Spleen (tissue), 7 donors: ENCODE measurements at regions not wholly inside any gene's neighbourhood (a gene's known extent, or its start where the extent isn't known, plus 50 kb on each side); places are given as distances from the start of the nearest gene placed in this dataset.

ENCODE experiments used
- POLR2AphosphoS5 ChIP-seq, 3 donors: sonication (generic); formaldehyde crosslinking; IDR thresholded peaks; one replicate each; pipeline ENCODE4 v1.5.1; 2017; ENCODE audit warnings: antibody characterized with exemption in 3 of 3
- TF ChIP-seq, protein P1 (sequence below), 11 experiments: fragments of 200-600 bp in 7 of 11; fragments of 450-650 bp in 4 of 11; sonication (generic) in 4 of 11; IDR thresholded peaks in 8 of 11; conservative IDR thresholded peaks in 3 of 11; 1 replicate in 7 of 11; 2 replicates in 4 of 11; pipeline versions ENCODE4 v1.4.0 to v1.8.0; 2016 to 2021; ENCODE audit warnings: antibody characterized with exemption in 11 of 11, inconsistent platforms in 4 of 11, mild to moderate bottlenecking in 1 of 11
- donor health status: DM: no; HTN: no; CAD: no; lungs with moderate emphysema.
- donor health status: DM: no; HTN: no; CAD: no.
- donor health status: DM: no; HTN: no; CAD: no.

DNA sequence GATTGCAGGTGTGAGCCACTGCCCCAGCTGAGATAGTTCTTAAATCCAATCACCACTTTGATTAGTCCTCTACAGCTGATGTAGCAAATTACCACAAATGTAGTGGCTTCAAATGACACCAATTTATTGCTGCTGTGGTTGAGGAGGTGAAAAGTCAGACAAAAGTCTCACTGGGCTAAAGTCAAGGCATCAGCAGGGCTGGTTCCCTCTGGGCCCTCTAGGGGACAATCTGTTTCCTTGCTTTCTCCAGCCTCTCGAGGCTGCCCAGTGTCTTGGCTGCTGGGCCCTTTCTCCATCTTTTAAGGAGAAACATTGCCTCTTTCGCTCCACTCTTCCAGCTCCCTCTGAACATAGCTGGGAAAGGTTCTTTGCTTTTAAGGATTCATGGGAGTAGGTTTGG lies 50.5 kb upstream of the SHANK2 start:
- TF ChIP-seq, protein P1, sequence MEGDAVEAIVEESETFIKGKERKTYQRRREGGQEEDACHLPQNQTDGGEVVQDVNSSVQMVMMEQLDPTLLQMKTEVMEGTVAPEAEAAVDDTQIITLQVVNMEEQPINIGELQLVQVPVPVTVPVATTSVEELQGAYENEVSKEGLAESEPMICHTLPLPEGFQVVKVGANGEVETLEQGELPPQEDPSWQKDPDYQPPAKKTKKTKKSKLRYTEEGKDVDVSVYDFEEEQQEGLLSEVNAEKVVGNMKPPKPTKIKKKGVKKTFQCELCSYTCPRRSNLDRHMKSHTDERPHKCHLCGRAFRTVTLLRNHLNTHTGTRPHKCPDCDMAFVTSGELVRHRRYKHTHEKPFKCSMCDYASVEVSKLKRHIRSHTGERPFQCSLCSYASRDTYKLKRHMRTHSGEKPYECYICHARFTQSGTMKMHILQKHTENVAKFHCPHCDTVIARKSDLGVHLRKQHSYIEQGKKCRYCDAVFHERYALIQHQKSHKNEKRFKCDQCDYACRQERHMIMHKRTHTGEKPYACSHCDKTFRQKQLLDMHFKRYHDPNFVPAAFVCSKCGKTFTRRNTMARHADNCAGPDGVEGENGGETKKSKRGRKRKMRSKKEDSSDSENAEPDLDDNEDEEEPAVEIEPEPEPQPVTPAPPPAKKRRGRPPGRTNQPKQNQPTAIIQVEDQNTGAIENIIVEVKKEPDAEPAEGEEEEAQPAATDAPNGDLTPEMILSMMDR (IDR thresholded peaks at IDR 0.05 in 8 of 11, conservative IDR thresholded peaks at IDR 0.05 in 3 of 11), result no peak
- no peak for TF ChIP-seq POLR2AphosphoS5 (IDR thresholded peaks at IDR 0.05)
